Endothelial cell of umbilical vein (primary cell): ENCODE measurements at regions not wholly inside any gene's neighbourhood (a gene's known extent, or its start where the extent isn't known, plus 50 kb on each side); places are given as distances from the start of the nearest gene placed in this dataset.

ENCODE experiments used
- BruUV-seq: library from RNA; stranded (reverse); fragments of 400-500 nt; replicated peaks from 2 replicates; lab custom pipeline; 2021; lab: Mats Ljungman, UMichigan
- CTCF ChIA-PET: fragments of 300-600, 350-600 bp; sonication (Branson Sonifier 250); formaldehyde crosslinking; loops from one replicate; lab custom pipeline; 2021; ENCODE audit warnings: antibody characterized with exemption, inconsistent platforms; lab: Charles Lee
- POLR2A ChIA-PET: fragments of 300-600, 350-600 bp; sonication (Branson Sonifier 250); formaldehyde crosslinking; loops from one replicate; lab custom pipeline; 2021; ENCODE audit warnings: antibody characterized with exemption, inconsistent platforms; lab: Charles Lee
- DNase-seq: peaks from one replicate; pipeline ENCODE4 v3.0.0-alpha.2; 2011; ENCODE audit warnings: low read depth, low spot score
- FAIRE-seq: peaks from 2 replicates; lab custom pipeline; 2011; peaks lifted over from hg19 to GRCh38; lab: Jason Lieb, UNC
- H2AFZ ChIP-seq: 2 replicates; pipeline ENCODE4 v1.6.0; 2012; ENCODE audit warnings: low read depth, low read length, control low read depth, inconsistent platforms
- H3K27ac ChIP-seq: 2 replicates; pipeline ENCODE4 v1.5.1; 2011; ENCODE audit warnings: low read depth, mild to moderate bottlenecking, control low read depth, low read length, moderate library complexity; ENCODE audit not compliant: insufficient read depth
- H3K27me3 ChIP-seq, 2 experiments: 2 replicates each; pipeline versions ENCODE4 v1.6.0 to v1.6.1; 2011; ENCODE audit warnings: low read length in 2 of 2, mixed read lengths in 1 of 2; ENCODE audit not compliant: control insufficient read depth in 2 of 2, insufficient read depth in 2 of 2
- H3K36me3 ChIP-seq, 2 experiments: 2 replicates in 1 of 2; 3 replicates in 1 of 2; pipeline ENCODE4 v1.5.1; 2011; ENCODE audit warnings: low read length in 2 of 2, mild to moderate bottlenecking in 1 of 2, moderate library complexity in 1 of 2; ENCODE audit not compliant: control insufficient read depth in 2 of 2, insufficient read depth in 2 of 2; ENCODE audit errors: extremely low read depth in 1 of 2
- H3K4me1 ChIP-seq: 3 replicates; pipeline ENCODE4 v1.5.1; 2011; ENCODE audit warnings: mild to moderate bottlenecking, low read length; ENCODE audit not compliant: control insufficient read depth, insufficient read depth; ENCODE audit errors: extremely low read depth
- H3K4me2 ChIP-seq: 2 replicates; pipeline ENCODE4 v1.6.1; 2011; ENCODE audit warnings: low read length, control low read depth, mixed read lengths; ENCODE audit not compliant: insufficient read depth
- H3K4me3 ChIP-seq, 3 experiments: fragments of 200-600 bp in 1 of 3; sonication (generic), shearing (Covaris generic) in 1 of 3; replicated peaks in 1 of 3; 2 replicates each; pipeline ENCODE4 v1.5.1; 2011 to 2016; ENCODE audit warnings: control low read depth in 3 of 3, low read length in 3 of 3, mild to moderate bottlenecking in 2 of 3, inconsistent platforms in 1 of 3, low read depth in 1 of 3, moderate library complexity in 1 of 3; ENCODE audit not compliant: insufficient read depth in 1 of 3
- H3K79me2 ChIP-seq: 2 replicates; pipeline ENCODE4 v1.6.0; 2012; ENCODE audit warnings: low read length, inconsistent platforms; ENCODE audit not compliant: control insufficient read depth, insufficient read depth
- H3K9ac ChIP-seq: replicated peaks from 2 replicates; pipeline ENCODE3; 2011; ENCODE audit warnings: low read length, control low read depth; ENCODE audit not compliant: insufficient read depth; ENCODE audit errors: extremely low read depth
- H3K9me1 ChIP-seq: replicated peaks from 3 replicates; pipeline ENCODE4 v1.6.0; 2011; ENCODE audit warnings: mild to moderate bottlenecking, low read length; ENCODE audit not compliant: control insufficient read depth, insufficient read depth; ENCODE audit errors: extremely low read depth
- H3K9me3 ChIP-seq: replicated peaks from 2 replicates; pipeline ENCODE4 v1.5.1; 2012; ENCODE audit warnings: low read length, inconsistent platforms; ENCODE audit not compliant: control insufficient read depth, insufficient read depth
- H4K20me1 ChIP-seq: replicated peaks from 2 replicates; pipeline ENCODE3; 2011; ENCODE audit warnings: mild to moderate bottlenecking, low read length; ENCODE audit not compliant: control insufficient read depth, insufficient read depth; ENCODE audit errors: extremely low read depth
- CTCF ChIP-seq, 2 donors: IDR thresholded peaks; 1 replicate in 1 of 2; 2 replicates in 1 of 2; pipeline ENCODE4 v1.5.1; 2011; ENCODE audit warnings: low read length in 2 of 2, mild to moderate bottlenecking in 2 of 2, moderate library complexity in 2 of 2, control low read depth in 1 of 2, inconsistent platforms in 1 of 2, low read depth in 1 of 2; ENCODE audit not compliant: insufficient read depth in 1 of 2; ENCODE audit errors: extremely low read depth in 1 of 2
- EZH2 ChIP-seq: IDR thresholded peaks from 2 replicates; pipeline ENCODE4 v1.6.1; 2012; ENCODE audit warnings: borderline replicate concordance, low read depth, mild to moderate bottlenecking, moderate library complexity, low read length, inconsistent platforms; ENCODE audit not compliant: severe bottlenecking
- FOS ChIP-seq: IDR thresholded peaks from 2 replicates; pipeline ENCODE4 v1.6.1; 2011; ENCODE audit warnings: mild to moderate bottlenecking, low read length, moderate library complexity, borderline replicate concordance; ENCODE audit not compliant: insufficient read depth
- GATA2 ChIP-seq: IDR thresholded peaks from 2 replicates; pipeline ENCODE4 v1.7.0; 2011; ENCODE audit warnings: low read depth, mild to moderate bottlenecking, moderate library complexity, mixed read lengths, low read length; ENCODE audit not compliant: insufficient read length, insufficient read depth
- JUN ChIP-seq: IDR thresholded peaks from 2 replicates; pipeline ENCODE4 v1.6.1; 2011; ENCODE audit warnings: borderline replicate concordance, low read depth; ENCODE audit not compliant: insufficient read length, insufficient read depth
- MAX ChIP-seq: IDR thresholded peaks from 2 replicates; pipeline ENCODE4 v1.6.1; 2011; ENCODE audit not compliant: insufficient read depth, insufficient read length
- MYC ChIP-seq: IDR thresholded peaks from one replicate; pipeline ENCODE4 v1.6.1; 2011; ENCODE audit warnings: mild to moderate bottlenecking, low read depth, low read length
- POLR2A ChIP-seq: IDR thresholded peaks from 2 replicates; pipeline ENCODE4 v1.6.1; 2012; ENCODE audit warnings: low read depth, mild to moderate bottlenecking, control low read depth, low read length
- POLR2AphosphoS5 ChIP-seq: IDR thresholded peaks from 2 replicates; pipeline ENCODE4 v1.6.1; 2012; ENCODE audit warnings: low read depth, mild to moderate bottlenecking, control low read depth, low read length, moderate library complexity; ENCODE audit not compliant: insufficient read depth
- dilution Hi-C: fragments of 300-500 bp; cut with MboI; formaldehyde crosslinking; loops from one replicate; pipeline ENCODE4 v1.15.0; 2019; ENCODE audit warnings: low sequenced_read_pairs; ENCODE audit not compliant: extremely low pct_ligation_motif_present
- intact Hi-C: fragments of 100-400 bp; cut with micrococcal nuclease; formaldehyde crosslinking; loops from one replicate; pipeline ENCODE4 v1.10.0; 2022

- DNase-seq: no peak
- no peak overlapping the region for H3K27ac ChIP-seq
- no peaks in the 10 kb centered on the region for H4K20me1 ChIP-seq
- TF ChIP-seq POLR2A (no peak), JUN (no peak), FOS (no peak), MAX (no peak), EZH2 (no peak), GATA2 (no peak), MYC (no peak), CTCF (IDR thresholded peaks at IDR 0.05; ENCODE audit: extremely low read depth in 1 of 2, insufficient read depth in 1 of 2, low read depth in 1 of 2, low read length in 2 of 2) (no peak), POLR2AphosphoS5 (no peak)
- H3K9me1 ChIP-seq: no peaks in the 10 kb centered on the region
- H3K36me3 ChIP-seq: no peaks in the 10 kb centered on the region
- H3K4me2 ChIP-seq: no peak overlapping the region
- H3K27me3 ChIP-seq: no peaks in the 10 kb centered on the region
- no peaks in the 10 kb centered on the region for H3K9me3 ChIP-seq
- no peak overlapping the region for H3K9ac ChIP-seq
- intact Hi-C loops: no loop called here
- H2AFZ ChIP-seq: no peak overlapping the region
- H3K4me3 ChIP-seq: no peak overlapping the region
- FAIRE-seq: no peak
- dilution Hi-C loops: no loop called here
- no peaks in the 10 kb centered on the region for H3K79me2 ChIP-seq
- CTCF ChIA-PET: interaction anchor here (0.6 to 1.3 kb wide), 2 partner anchors 116 to 204 kb away, joined by 3 to 4 read pairs; no protein-coding TSS in a partner anchor
- POLR2A ChIA-PET: no interaction called here
- BruUV-seq: no TSS peak
- H3K4me1 ChIP-seq: no peaks in the 10 kb centered on the region
Observed at GRCh38 chr6:135740580-135740979, 110.9 kb upstream of the PDE7B start.
